Stimulated activated CD8-positive, alpha-beta memory T cell treated with anti-CD3 and anti-CD28 coated beads, Interleukin-12 subunit alpha, Interleukin-12 subunit beta, amount 100 ng/mL, for 24 hours (primary cell): ENCODE measurements at regions not wholly inside any gene's neighbourhood (a gene's known extent, or its start where the extent isn't known, plus 50 kb on each side); places are given as distances from the start of the nearest gene placed in this dataset.

Source experiments
- DNase-seq: peaks from one replicate; pipeline ENCODE4 v3.0.0-alpha.2; 2020; ENCODE audit errors: extremely low read depth

GRCh38 chr21:39105341-39105765 is 77.9 kb downstream of the PSMG1 start:
- DNase-seq = no peak

- DNase-seq = no peak
These were observed 78.3 kb downstream of the PSMG1 start for GRCh38 chr21:39104911-39105310.

DNA sequence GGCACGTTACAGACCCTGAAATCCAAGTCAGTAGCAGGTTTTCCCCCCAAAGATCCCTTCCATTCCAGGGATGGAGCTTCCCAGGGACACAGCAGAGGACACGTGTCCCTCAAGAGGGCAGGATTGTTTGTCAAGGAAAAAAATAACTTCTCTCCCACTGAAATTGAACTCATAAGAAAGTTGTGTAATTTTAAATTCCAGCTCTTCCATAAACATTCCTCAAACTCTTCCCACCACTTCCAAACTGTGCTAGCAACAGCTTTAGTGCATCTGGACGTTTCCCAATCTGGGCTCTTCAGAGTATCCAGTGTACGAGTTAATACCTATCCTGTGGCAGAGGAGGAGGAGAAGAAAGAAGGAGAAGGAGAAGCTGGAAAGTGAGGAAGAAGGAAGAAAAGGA is 79.6 kb downstream of the PSMG1 start:
- DNase-seq = no peak

DNA sequence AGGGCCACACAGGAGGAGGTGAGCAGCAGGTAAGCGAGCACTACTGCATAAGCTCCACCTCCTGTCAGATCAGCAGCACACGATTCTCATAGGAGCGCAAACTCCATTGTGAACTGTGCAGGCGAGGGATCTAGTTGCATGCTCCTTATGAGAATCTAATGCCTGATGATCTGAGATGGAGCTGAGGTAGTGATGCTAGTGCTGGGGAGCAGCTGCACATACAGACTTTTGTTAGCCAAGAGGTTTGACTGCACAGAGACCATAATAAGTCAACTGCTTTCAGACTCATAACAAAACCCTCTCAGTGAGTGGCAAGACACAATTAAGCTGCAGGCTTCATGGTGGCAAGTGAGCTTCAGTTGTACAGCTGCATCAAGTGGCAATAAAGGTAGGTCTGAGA is 83.4 kb downstream of the PSMG1 start:
- DNase-seq = no peak

DNA sequence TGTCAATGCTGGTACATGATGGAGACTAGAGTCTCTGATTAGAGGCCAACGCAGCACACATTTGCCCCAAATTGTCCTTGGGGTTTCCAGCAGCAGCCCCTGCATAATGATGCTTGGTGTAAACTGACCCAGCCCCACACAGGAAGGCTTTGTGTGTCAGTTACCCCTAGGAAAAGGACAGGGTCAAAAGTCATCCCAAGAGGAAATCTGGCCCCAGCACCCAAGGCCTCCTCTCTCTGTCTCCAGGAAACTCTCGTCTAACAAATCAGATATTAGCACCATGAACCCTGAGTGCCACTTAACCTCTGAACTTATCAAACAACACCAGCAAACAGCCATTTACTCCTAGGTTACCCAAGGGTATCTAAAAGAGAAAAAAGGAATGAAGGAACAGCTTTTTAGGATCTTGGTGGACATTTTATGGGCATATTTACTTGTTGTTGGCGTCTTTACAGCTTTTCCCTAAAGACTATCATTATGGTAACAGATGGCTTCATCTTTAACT is 84.5 kb downstream of the PSMG1 start:
- DNase-seq = no peak

- DNase-seq = no peak
These were observed 85.3 kb downstream of the PSMG1 start for GRCh38 chr21:39097981-39098380.

DNA sequence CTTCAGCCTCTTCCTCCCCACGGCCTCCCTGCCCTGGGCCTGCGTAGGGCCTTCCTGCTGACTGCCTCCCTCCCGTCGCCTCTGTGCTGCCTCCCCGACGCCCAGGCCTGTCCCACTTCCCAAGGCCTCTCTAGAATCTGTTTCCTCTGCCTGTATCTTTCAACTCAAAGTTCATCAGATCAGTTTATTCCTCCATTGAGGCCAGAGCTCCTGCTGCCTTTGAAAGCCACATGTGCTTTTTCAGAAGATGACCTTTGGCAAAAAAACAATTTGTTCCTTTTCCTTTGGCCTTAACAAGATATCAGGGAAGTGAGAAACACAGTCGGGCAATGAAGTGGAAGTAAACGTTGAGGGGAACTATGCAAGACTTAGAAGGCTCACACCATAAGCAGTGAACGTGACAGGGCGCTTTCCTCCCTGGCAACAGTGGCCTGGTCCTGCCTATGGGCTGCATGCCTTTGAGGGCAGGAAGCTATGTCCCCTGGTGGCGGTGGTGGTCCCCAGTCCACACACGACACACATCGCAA is 85.9 kb downstream of the PSMG1 start:
- DNase-seq = no peak

DNA sequence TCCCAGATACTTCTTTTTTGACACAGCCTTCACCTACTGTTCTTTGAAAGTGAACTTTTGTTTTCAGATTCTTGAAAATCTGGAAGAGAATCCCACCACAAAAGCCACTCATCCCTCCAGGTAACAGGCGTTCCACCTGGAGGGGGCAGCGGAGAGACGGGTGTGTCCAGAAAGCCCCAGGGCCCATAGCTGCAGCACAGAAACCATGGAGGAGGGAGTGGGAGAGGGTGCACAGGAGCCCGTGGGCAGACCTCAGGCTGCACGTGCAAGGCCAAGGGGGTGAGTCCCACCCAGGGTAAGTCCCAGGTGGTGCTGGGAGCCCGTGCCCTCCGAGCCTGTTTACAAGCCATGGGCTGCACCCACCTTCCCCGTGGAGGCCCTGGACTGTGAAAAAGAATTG is 86.5 kb downstream of the PSMG1 start:
- DNase-seq = no peak

DNA sequence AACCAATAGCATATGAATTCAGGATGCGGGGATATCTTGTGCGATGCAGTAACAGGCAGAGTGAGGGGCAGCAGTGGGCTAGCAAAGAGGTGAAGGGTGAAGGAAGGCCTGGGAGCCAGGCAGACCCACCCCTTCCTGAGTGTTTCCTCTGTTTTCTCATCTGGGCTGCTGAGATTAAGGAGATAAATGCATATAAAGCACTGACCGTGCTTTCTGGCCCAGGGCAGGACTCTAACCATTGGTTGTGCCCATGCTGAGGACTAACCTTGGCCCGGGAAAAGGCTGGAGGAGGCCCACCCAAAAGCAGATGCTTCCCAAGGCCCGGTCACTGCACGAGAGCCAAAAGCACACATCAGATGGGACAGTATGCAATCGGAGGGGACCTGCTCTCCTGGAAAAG is 87.6 kb downstream of the PSMG1 start:
- DNase-seq = no peak

GRCh38 chr21:39094847-39095579 is 88.2 kb downstream of the PSMG1 start:
- DNase-seq = no peak

GRCh38 chr21:39094087-39094780 is 89.0 kb downstream of the PSMG1 start:
- DNase-seq = no peak

DNA sequence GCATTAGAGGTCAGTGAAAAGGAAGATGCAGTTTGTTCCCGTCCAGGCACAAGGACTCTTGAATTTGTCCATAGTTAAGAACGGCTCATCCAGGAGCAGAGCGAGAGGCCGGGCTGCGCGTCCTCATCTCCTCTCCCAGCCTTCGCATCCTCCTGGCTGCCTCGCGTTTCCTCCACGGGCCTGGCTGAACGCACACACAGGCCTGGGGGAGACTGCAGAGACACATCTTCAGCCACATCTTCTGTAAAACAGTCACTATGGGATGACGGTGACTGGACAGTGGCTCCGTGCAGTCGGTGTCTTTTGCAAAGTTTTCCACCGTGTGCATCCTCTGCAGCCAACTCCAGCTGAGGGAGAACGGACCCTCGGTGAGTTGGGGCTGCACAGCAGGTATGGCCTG is 89.7 kb downstream of the PSMG1 start:
- no peak for DNase-seq

DNA sequence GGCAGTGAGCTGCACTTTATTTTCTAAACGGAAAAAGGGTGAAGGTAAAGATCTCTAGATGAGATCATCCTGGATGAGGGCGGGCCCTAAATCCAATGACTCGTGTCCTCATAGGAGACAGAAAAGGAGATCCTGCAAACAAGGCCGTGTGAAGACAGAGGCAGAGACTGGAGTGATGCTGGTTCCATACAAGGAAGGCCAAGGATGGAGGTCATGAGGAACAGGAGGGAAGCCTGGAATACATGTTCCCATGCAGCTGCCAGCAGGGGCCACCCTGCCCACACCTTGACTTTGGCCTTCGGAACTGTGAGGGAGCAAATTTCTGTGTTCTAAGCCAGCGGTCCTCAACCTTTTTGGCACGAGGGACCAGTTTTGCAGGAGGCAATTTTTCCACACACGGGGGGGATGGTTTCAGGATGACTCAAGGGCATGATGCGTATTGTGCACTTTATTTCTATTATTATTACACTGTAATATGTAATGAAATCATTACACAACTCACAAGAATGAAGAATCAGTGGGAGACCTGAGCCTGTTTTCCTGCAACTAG is 94.3 kb downstream of the PSMG1 start:
- no peak for DNase-seq

GRCh38 chr21:39088031-39088370 is 95.2 kb downstream of the PSMG1 start:
- no peak for DNase-seq

DNA sequence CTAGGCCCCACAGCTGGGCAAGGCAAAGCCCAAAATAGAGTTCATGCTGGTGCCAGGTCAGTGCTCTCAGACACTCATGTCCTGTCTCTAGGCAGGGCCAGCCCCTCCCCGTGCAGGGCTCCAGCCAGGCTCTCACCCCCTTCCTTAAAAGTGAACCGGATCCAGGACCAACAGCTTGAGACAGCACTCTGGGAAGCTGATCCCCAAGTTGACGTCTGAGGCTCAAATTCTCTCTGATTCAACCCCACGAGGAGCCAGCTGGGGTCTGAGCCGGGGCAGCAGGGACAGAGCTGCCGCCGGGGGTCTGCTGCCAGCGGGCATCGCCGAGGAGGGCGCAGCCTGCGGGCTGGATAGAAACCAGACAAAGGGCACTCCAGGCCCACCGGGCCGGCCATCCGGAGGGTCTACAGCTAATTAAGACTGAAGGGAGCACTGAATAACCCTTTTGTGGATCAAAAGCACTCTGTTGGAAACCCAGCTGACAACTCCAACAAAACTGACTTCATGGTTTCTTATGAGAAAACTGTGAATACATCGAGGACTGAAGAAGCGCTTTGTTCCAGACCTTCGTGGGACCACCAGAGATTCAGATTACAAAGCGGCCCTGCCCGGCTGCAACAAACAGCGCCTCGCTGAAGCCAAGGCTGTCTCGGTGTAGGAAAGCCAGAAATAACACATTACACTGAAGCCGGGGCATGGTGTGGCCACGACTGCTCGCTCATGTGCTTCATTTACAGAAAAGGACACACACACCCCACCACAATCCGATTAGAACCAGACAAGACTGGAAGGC is 95.8 kb downstream of the PSMG1 start:
- DNase-seq = no peak

GRCh38 chr21:39086547-39086946 is 96.7 kb downstream of the PSMG1 start:
- no peak for DNase-seq

DNA sequence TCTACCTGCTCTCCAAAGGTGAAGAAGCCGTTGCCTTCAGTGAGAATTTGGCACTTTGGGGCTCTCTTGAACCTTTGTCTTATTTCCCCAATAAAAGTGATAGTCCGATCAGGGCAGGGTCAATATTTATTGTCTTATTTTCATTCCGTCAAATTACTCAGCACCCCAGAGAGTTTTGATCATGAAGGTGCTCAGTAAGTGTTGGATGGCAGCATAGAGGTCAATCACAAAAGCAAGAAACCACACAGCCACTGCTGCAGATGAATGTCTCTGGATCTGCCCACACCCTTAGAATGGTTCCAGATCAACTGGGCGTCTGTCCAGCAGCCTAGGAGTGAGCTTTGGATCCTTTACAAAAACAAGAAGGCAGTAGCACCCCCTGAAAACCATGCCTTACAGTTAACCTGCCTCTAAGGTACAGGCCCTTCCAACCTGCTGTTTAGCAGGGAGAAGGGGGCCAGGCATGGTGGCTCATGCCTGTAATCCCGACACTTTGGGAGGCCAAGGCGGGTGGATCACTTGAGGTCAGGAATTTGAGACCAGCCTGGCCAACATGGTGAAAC is 97.3 kb downstream of the PSMG1 start:
- no peak for DNase-seq

DNA sequence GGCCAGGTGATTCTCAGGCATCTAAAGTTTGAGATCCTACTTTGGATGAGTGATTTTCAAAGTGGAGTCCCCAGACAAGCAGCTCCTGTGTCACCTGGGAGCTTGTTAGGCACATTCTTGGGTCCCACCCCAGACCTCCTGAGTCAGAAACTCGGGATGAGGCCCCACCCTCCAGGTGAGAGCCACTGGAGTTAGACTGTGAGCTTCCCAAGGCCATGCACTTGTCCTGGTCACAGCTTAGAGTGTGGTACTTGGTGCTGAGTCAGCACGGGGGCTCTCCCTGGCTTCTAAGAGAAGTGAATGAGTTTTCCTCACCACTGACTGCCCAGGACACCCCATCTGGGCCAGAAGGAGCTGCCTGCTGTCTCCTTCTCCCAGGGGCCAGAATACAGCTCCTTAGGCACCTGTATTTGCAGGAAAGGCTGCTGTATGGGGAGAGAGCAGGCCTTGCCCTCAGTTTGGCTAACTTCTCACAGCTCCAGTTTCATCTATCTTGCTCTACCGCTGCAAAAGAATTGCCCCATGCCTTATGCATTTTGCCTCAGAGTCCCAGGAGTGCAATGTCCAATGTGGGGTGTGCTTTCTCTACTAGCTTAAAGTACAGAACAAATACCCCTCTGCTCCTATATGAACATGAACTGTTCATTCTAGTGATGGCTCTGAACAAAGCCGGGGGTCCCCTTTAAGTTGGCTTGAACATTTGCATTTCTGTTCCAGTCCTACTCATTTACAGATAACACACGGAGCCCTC is 98.1 kb downstream of the PSMG1 start:
- DNase-seq = no peak

GRCh38 chr21:39084073-39084472 is 99.2 kb downstream of the PSMG1 start:
- no peak for DNase-seq

DNA sequence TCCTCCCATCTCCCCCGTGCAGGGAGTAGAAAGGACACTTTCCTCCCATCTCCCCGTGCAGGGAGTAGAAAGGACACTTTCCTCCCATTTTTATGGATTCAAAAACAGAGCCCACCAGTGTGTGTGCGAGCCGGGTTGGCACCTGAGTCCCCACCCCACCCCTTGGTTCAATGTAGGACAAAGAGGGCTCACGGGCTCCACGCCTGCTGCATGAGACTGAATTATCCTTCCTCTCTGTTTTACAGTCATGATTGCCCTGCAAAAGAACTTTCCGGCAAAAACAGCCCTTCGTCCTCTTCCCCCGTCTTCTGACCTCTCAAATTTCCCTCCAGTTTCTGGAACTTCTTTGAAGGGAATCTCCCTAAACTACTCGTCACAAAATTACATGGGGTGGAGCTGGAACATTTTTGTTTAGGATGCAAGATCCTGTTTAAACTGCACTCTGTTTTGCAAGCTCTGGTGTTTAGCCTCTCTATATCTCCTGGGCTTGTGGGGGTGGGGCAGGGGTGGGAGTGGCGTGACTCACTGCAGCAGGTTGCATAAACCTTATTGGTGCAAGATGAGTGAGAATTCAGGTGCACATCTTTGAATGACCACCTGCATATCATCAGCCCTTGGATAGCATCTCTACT is 99.8 kb downstream of the PSMG1 start:
- DNase-seq = no peak
